H9 (cell line): ENCODE measurements at regions not wholly inside any gene's neighbourhood (a gene's known extent, or its start where the extent isn't known, plus 50 kb on each side); places are given as distances from the start of the nearest gene placed in this dataset.

ENCODE experiments used
- DNase-seq: peaks from one replicate; pipeline ENCODE4 v3.0.0-alpha.2; 2017
- H2AFZ ChIP-seq: one replicate; pipeline ENCODE4 v1.6.1; 2013; ENCODE audit warnings: mild to moderate bottlenecking, low read length, control low read depth, moderate library complexity
- H2AK5ac ChIP-seq: 2 replicates; pipeline ENCODE4 v1.6.1; 2013; ENCODE audit warnings: low read length, control low read depth, mixed read lengths; ENCODE audit not compliant: insufficient read length
- H2BK120ac ChIP-seq: one replicate; pipeline ENCODE4 v1.6.1; 2013; ENCODE audit warnings: low read depth, mild to moderate bottlenecking, low read length, control low read depth, inconsistent platforms; ENCODE audit not compliant: poor library complexity, severe bottlenecking
- H2BK12ac ChIP-seq: 2 replicates; pipeline ENCODE4 v1.6.1; 2013; ENCODE audit warnings: low read length, control low read depth, mixed read lengths, low read depth; ENCODE audit not compliant: insufficient read length
- H2BK15ac ChIP-seq: 2 replicates; pipeline ENCODE4 v1.6.1; 2013; ENCODE audit warnings: low read depth, low read length, control low read depth
- H2BK20ac ChIP-seq: one replicate; pipeline ENCODE4 v1.6.1; 2013; ENCODE audit warnings: low read depth, mild to moderate bottlenecking, low read length, control low read depth, inconsistent platforms; ENCODE audit not compliant: poor library complexity, severe bottlenecking
- H2BK5ac ChIP-seq: 2 replicates; pipeline ENCODE4 v1.6.1; 2013; ENCODE audit warnings: low read length, control low read depth, mixed read lengths; ENCODE audit not compliant: insufficient read length
- H3K14ac ChIP-seq: 2 replicates; pipeline ENCODE4 v1.6.1; 2013; ENCODE audit warnings: low read length, control low read depth; ENCODE audit not compliant: insufficient read depth
- H3K18ac ChIP-seq: 2 replicates; pipeline ENCODE4 v1.6.1; 2013; ENCODE audit warnings: low read depth, mild to moderate bottlenecking, mixed read lengths, low read length, control low read depth; ENCODE audit not compliant: insufficient read length
- H3K23ac ChIP-seq: 2 replicates; pipeline ENCODE4 v1.6.1; 2013; ENCODE audit warnings: low read length, control low read depth, mixed read lengths, low read depth; ENCODE audit not compliant: insufficient read length
- H3K23me2 ChIP-seq: 2 replicates; pipeline ENCODE4 v1.6.1; 2013; ENCODE audit warnings: low read depth, mild to moderate bottlenecking, mixed read lengths, low read length, control low read depth; ENCODE audit not compliant: insufficient read length, poor library complexity, severe bottlenecking
- H3K27ac ChIP-seq: 2 replicates; pipeline ENCODE4 v1.5.1; 2013; ENCODE audit warnings: low read length, control low read depth, mixed read lengths, low read depth; ENCODE audit not compliant: insufficient read length
- H3K27me3 ChIP-seq: 2 replicates; pipeline ENCODE4 v1.6.1; 2013; ENCODE audit warnings: low read length, control low read depth, inconsistent platforms; ENCODE audit not compliant: insufficient read depth
- H3K4ac ChIP-seq: 2 replicates; pipeline ENCODE4 v1.6.1; 2013; ENCODE audit warnings: low read depth, mild to moderate bottlenecking, control low read depth, inconsistent platforms, low read length, moderate library complexity
- H3K4me1 ChIP-seq: 2 replicates; pipeline ENCODE4 v1.6.1; 2013; ENCODE audit warnings: low read length, control low read depth, inconsistent platforms; ENCODE audit not compliant: insufficient read depth
- H3K4me2 ChIP-seq: 2 replicates; pipeline ENCODE4 v1.6.1; 2013; ENCODE audit warnings: low read length, control low read depth, mixed read lengths; ENCODE audit not compliant: insufficient read length, insufficient read depth
- H3K56ac ChIP-seq: 2 replicates; pipeline ENCODE4 v1.6.1; 2013; ENCODE audit warnings: low read depth, mild to moderate bottlenecking, mixed read lengths, low read length, control low read depth; ENCODE audit not compliant: insufficient read length
- H3K79me1 ChIP-seq: 2 replicates; pipeline ENCODE4 v1.6.1; 2013; ENCODE audit warnings: low read depth, mild to moderate bottlenecking, moderate library complexity, low read length, control low read depth, inconsistent platforms; ENCODE audit not compliant: insufficient read depth, poor library complexity, severe bottlenecking
- H3K79me2 ChIP-seq: 2 replicates; pipeline ENCODE4 v1.6.1; 2013; ENCODE audit warnings: low read length, control low read depth, inconsistent platforms; ENCODE audit not compliant: insufficient read depth
- H3K9ac ChIP-seq: 2 replicates; pipeline ENCODE4 v1.6.1; 2013; ENCODE audit warnings: low read length, control low read depth, mixed read lengths; ENCODE audit not compliant: insufficient read length; ENCODE audit errors: extremely low read depth
- H3K9me3 ChIP-seq: one replicate; pipeline ENCODE4 v1.6.1; 2013; ENCODE audit warnings: low read depth, low read length, inconsistent platforms; ENCODE audit not compliant: control insufficient read depth
- H3T11ph ChIP-seq: one replicate; pipeline ENCODE4 v1.6.1; 2013; ENCODE audit warnings: mild to moderate bottlenecking, low read length, control low read depth, inconsistent platforms
- H4K20me1 ChIP-seq: one replicate; pipeline ENCODE4 v1.6.1; 2013; ENCODE audit not compliant: control insufficient read depth, insufficient read length, insufficient read depth
- H4K5ac ChIP-seq: 2 replicates; pipeline ENCODE4 v1.6.1; 2013; ENCODE audit warnings: low read depth, mild to moderate bottlenecking, mixed read lengths, low read length, control low read depth; ENCODE audit not compliant: insufficient read length
- H4K8ac ChIP-seq: replicated peaks from 2 replicates; pipeline ENCODE4 v1.6.1; 2013; ENCODE audit warnings: low read length, control low read depth, mixed read lengths, low read depth; ENCODE audit not compliant: insufficient read length
- H4K91ac ChIP-seq: 2 replicates; pipeline ENCODE4 v1.6.1; 2013; ENCODE audit warnings: low read depth, mild to moderate bottlenecking, moderate library complexity, mixed read lengths, low read length, control low read depth; ENCODE audit not compliant: insufficient read length
- H3K27ac Mint-ChIP-seq, 3 experiments: 2 replicates in 2 of 3; 3 replicates in 1 of 3; pipeline ENCODE4 v1.8.0; 2020 to 2021; ENCODE audit warnings: mixed read lengths in 3 of 3, mild to moderate bottlenecking in 1 of 3, moderate library complexity in 1 of 3
- H3K27me3 Mint-ChIP-seq: 2 replicates; pipeline ENCODE4 v1.8.0; 2021; ENCODE audit warnings: low read depth, mild to moderate bottlenecking, moderate library complexity, mixed read lengths
- H3K36me3 Mint-ChIP-seq, 3 experiments: 2 replicates in 2 of 3; 3 replicates in 1 of 3; pipeline ENCODE4 v1.8.0; 2020 to 2021; ENCODE audit warnings: low read depth in 3 of 3, mixed read lengths in 3 of 3; ENCODE audit not compliant: insufficient read depth in 1 of 3
- H3K4me1 Mint-ChIP-seq, 2 experiments: 2 replicates each; pipeline ENCODE4 v1.8.0; 2020; ENCODE audit warnings: mixed read lengths in 2 of 2
- H3K4me3 Mint-ChIP-seq, 2 experiments: 2 replicates in 1 of 2; 3 replicates in 1 of 2; pipeline ENCODE4 v1.8.0; 2020 to 2021; ENCODE audit warnings: mild to moderate bottlenecking in 2 of 2, mixed read lengths in 2 of 2, moderate library complexity in 1 of 2
- H3K9me3 Mint-ChIP-seq, 2 experiments: 2 replicates in 1 of 2; 3 replicates in 1 of 2; pipeline ENCODE4 v1.8.0; 2020; ENCODE audit warnings: mild to moderate bottlenecking in 2 of 2, mixed read lengths in 2 of 2, moderate library complexity in 1 of 2
- WGBS: extraction: QIAGEN DNeasy Blood & Tissue Kit; methylation state at CpG from one replicate; pipeline ENCODE4 v1.1.7; 2013; ENCODE audit warnings: missing lambda C conversion rate, low lambda C conversion rate, mixed read lengths; ENCODE audit not compliant: insufficient read length; ENCODE audit errors: extremely low coverage; 5-methylcytosine and 5-hydroxymethylcytosine counted together
- TF ChIP-seq, protein P1 (sequence below): fragments of 200-600 bp; sonication (generic); conservative IDR thresholded peaks from 3 replicates; pipeline ENCODE4 v1.8.0; 2021; ENCODE audit warnings: antibody characterized with exemption, mild to moderate bottlenecking

DNA sequence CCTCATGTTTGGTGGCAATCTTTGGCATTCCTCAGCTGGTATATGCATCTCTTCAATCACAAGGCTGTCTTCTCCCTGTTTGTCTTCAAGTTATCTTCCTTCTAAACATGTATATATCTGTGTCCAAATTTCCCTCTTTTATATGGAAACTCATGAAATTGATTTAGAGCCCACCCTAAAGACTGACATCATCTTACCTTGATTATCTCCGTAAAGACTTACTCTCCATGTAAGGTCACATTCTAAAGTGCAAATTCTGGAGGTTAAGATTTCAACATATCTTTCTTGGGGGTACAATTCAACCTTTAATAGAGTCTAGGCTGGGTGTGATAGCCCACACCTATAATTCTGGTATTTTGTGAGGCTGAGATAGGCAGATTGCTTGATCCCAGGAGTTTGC, 215.8 kb upstream of the LRRC4C start:
- Histone ChIP-seq H2BK5ac (no peak overlapping the region), H2AK5ac (no peak overlapping the region), H3K4me2 (no peak overlapping the region), H3K79me1 (no peaks in the 10 kb centered on the region), H4K91ac (no peak overlapping the region), H3K23me2 (no peaks in the 10 kb centered on the region), H3K14ac (no peak overlapping the region), H2BK12ac (no peak overlapping the region), H4K8ac (no peak overlapping the region), H3K27ac (no peak overlapping the region), H2BK15ac (no peak overlapping the region), H3K9me3 (no peaks in the 10 kb centered on the region), H3K79me2 (no peaks in the 10 kb centered on the region), H3K4me1 (no peaks in the 10 kb centered on the region; the same call in 1 of the 2 replicates), H3K18ac (no peak overlapping the region), H2BK120ac (no peak overlapping the region), H3K56ac (no peak overlapping the region), H2BK20ac (no peak overlapping the region), H2AFZ (no peak overlapping the region), H4K20me1 (no peaks in the 10 kb centered on the region), H3K23ac (no peak overlapping the region), H3T11ph (no peak overlapping the region), H3K9ac (no peak overlapping the region), H3K27me3 (no peaks in the 10 kb centered on the region), H3K4ac (no peak overlapping the region), H4K5ac (no peak overlapping the region)
- no CpG with 5 or more reads among the region's 1 CpG for WGBS
- no peak overlapping the region for H3K4me3 Mint-ChIP-seq
- H3K27me3 Mint-ChIP-seq: no peaks in the 10 kb centered on the region
- H3K4me1 Mint-ChIP-seq: no peaks in the 10 kb centered on the region
- TF ChIP-seq, protein P1, sequence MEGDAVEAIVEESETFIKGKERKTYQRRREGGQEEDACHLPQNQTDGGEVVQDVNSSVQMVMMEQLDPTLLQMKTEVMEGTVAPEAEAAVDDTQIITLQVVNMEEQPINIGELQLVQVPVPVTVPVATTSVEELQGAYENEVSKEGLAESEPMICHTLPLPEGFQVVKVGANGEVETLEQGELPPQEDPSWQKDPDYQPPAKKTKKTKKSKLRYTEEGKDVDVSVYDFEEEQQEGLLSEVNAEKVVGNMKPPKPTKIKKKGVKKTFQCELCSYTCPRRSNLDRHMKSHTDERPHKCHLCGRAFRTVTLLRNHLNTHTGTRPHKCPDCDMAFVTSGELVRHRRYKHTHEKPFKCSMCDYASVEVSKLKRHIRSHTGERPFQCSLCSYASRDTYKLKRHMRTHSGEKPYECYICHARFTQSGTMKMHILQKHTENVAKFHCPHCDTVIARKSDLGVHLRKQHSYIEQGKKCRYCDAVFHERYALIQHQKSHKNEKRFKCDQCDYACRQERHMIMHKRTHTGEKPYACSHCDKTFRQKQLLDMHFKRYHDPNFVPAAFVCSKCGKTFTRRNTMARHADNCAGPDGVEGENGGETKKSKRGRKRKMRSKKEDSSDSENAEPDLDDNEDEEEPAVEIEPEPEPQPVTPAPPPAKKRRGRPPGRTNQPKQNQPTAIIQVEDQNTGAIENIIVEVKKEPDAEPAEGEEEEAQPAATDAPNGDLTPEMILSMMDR: no peak
- no peak for DNase-seq
- no peaks in the 10 kb centered on the region for H3K36me3 Mint-ChIP-seq
- H3K27ac Mint-ChIP-seq: no peak overlapping the region; a peak in 1 of 7 replicates
- no peaks in the 10 kb centered on the region; a peak in 1 of 5 replicates for H3K9me3 Mint-ChIP-seq
